HEK293T (cell line): ENCODE measurements at regions not wholly inside any gene's neighbourhood (a gene's known extent, or its start where the extent isn't known, plus 50 kb on each side); places are given as distances from the start of the nearest gene placed in this dataset.

ENCODE experiments used
- ARNT ChIP-seq: fragments of 450-650 bp; IDR thresholded peaks from 2 replicates; pipeline ENCODE4 v1.6.1; 2017; ENCODE audit warnings: mild to moderate bottlenecking
- BHLHE40 ChIP-seq: fragments of 450-650 bp; IDR thresholded peaks from 2 replicates; pipeline ENCODE4 v1.6.1; 2016; ENCODE audit warnings: mild to moderate bottlenecking, moderate library complexity, borderline replicate concordance
- ELF4 ChIP-seq: fragments of 450-650 bp; IDR thresholded peaks from 2 replicates; pipeline ENCODE4 v1.6.1; 2017; ENCODE audit warnings: antibody characterized with exemption
- FOXA1 ChIP-seq: fragments of 450-650 bp; IDR thresholded peaks from 2 replicates; pipeline ENCODE4 v1.6.1; 2016; ENCODE audit warnings: mild to moderate bottlenecking
- FOXK2 ChIP-seq: fragments of 450-650 bp; IDR thresholded peaks from 2 replicates; pipeline ENCODE4 v1.6.1; 2016; ENCODE audit warnings: mild to moderate bottlenecking
- FOXM1 ChIP-seq: fragments of 450-650 bp; IDR thresholded peaks from 2 replicates; pipeline ENCODE4 v1.6.1; 2017; ENCODE audit warnings: mild to moderate bottlenecking, borderline replicate concordance
- HDGF ChIP-seq: fragments of 450-650 bp; IDR thresholded peaks from 2 replicates; pipeline ENCODE4 v1.6.1; 2017; ENCODE audit warnings: antibody characterized with exemption, borderline replicate concordance
- L3MBTL2 ChIP-seq: fragments of 450-650 bp; conservative IDR thresholded peaks from 2 replicates; pipeline ENCODE4 v1.6.1; 2016; ENCODE audit warnings: mild to moderate bottlenecking
- LEF1 ChIP-seq: fragments of 450-650 bp; IDR thresholded peaks from 2 replicates; pipeline ENCODE4 v1.6.1; 2017; ENCODE audit warnings: mild to moderate bottlenecking, borderline replicate concordance
- NFRKB ChIP-seq: fragments of 450-650 bp; IDR thresholded peaks from 2 replicates; pipeline ENCODE4 v1.6.1; 2016; ENCODE audit warnings: mild to moderate bottlenecking, moderate library complexity
- SP1 ChIP-seq: fragments of 450-650 bp; IDR thresholded peaks from 2 replicates; pipeline ENCODE4 v1.6.1; 2017
- SUZ12 ChIP-seq: fragments of 450-650 bp; IDR thresholded peaks from 2 replicates; pipeline ENCODE4 v1.6.1; 2016; ENCODE audit warnings: mild to moderate bottlenecking
- ZNF384 ChIP-seq: fragments of 450-650 bp; IDR thresholded peaks from 2 replicates; pipeline ENCODE4 v1.6.1; 2016
- TF ChIP-seq, protein P1 (sequence below): fragments of 450-650 bp; IDR thresholded peaks from 2 replicates; pipeline ENCODE4 v1.6.1; 2016

DNA sequence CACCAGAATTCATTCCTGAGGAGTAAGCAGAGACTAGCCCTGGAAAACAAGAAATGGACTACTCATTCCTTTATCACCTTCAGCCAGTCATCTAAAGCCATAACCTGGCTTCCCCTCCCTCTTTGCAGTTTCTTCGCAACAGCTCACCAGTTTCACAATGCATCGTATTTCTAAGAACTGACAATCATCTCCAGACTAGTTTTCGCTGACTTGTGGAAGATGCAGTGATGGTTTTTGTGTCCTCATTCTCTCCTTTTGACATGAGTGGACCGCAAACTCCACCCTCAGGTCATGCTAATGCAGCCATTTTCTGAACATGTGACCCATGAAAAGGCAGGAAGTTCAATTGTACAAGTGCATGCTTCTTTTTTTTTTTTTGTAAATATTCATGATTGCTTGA lies 1203.5 kb downstream of the PCDH7 start:
- TF ChIP-seq FOXK2 (no peak), ELF4 (no peak), BHLHE40 (no peak), SP1 (no peak), NFRKB (no peak), ARNT (no peak), HDGF (no peak), L3MBTL2 (no peak), FOXM1 (no peak), SUZ12 (no peak), ZNF384 (no peak), FOXA1 (no peak), LEF1 (no peak)
- TF ChIP-seq, protein P1, sequence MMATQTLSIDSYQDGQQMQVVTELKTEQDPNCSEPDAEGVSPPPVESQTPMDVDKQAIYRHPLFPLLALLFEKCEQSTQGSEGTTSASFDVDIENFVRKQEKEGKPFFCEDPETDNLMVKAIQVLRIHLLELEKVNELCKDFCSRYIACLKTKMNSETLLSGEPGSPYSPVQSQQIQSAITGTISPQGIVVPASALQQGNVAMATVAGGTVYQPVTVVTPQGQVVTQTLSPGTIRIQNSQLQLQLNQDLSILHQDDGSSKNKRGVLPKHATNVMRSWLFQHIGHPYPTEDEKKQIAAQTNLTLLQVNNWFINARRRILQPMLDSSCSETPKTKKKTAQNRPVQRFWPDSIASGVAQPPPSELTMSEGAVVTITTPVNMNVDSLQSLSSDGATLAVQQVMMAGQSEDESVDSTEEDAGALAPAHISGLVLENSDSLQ = no peak
